ENCODE measurements at regions not wholly inside any gene's neighbourhood (a gene's known extent, or its start where the extent isn't known, plus 50 kb on each side); places are given as distances from the start of the nearest gene placed in this dataset.
A peak's percentile ranks its signal among the peaks of the same experiment; 100 is the strongest.

- TF ChIP-seq ZFX (IDR thresholded peaks at IDR 0.05) (no peak), CTCF (conservative IDR thresholded peaks at IDR 0.05) (no peak)
- no peak overlapping the region for H3K27ac ChIP-seq
Measured at GRCh38 chr6:15956205-15957106, 172.4 kb upstream of the MYLIP start.

- no peak overlapping the region for H3K27ac ChIP-seq
- TF ChIP-seq ZFX (IDR thresholded peaks at IDR 0.05): no peak
Measured at GRCh38 chr6:15955484-15955883, 173.4 kb upstream of the MYLIP start.

DNA sequence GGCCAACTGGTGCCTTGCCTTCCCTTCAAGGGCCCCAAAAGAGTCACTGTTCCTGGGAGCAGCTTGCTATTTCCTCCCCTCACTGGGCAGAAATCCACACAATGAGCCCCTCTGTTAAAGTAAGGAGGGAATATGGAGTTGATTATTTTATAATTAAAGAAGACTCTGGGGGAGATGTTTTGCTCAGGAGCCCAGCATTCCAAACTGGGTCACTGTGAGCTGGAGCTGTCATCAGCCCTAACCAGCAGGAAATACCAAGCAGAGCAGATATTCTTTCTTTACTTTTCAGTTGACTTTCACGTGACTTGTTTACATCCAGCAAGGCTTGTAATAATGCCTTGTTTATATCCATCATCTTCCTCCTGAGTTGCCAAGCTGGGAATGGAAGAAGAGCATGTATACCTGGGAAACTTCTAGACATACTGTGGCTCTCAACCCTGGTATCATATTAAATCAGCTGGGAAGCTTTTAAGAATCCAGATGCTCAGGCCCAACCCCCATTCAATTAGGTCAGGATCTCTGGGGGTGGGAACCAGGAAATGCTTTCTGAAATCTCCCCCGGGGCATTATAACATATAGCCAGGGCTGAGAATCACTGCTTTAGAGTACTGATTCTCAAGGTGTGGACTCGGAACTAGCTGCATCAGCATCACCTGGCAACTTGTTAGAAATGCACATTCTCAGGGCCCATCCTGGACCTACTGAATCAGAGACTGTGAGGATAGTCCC, 175.6 kb upstream of the MYLIP start:
- TF ChIP-seq CTCF (conservative IDR thresholded peaks at IDR 0.05) (no peak), ZFX (IDR thresholded peaks at IDR 0.05) (no peak)
- H3K27ac ChIP-seq: no peak overlapping the region; the same call in 1 of the 2 replicates

GRCh38 chr6:15952231-15953151, 176.4 kb upstream of the MYLIP start:
- no peak overlapping the region; the same call in 1 of the 2 replicates for H3K27ac ChIP-seq
- no peak for TF ChIP-seq CTCF (conservative IDR thresholded peaks at IDR 0.05)
- no peak for TF ChIP-seq ZFX (IDR thresholded peaks at IDR 0.05)

DNA sequence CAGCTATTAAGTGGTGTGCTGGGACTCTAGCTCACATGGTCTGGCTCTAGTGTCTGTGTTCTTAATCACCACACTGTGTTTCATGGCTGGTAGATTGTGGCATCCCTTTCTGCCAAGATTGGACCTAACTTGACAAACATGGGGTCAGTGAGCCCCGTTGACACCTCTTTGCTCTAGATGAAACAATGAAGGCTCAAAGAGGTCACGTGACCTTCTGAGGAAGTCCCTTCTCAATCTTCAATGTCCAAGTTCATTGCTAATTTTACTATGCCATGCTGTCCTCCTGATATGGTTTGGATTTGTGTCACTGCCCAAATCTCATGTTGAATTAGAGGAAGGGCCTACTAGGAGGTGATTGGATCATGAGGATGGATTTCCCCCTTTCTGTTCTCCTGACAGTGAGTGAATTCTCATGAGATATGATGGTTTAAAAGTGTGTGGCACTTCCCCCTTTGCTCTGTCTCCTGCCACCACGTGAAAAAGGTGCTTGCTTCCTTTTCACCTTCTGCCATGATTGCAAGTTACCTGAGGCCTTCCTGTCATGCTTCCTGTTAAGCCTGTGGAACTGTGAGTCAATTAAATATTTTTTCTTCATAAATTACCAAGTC, 177.8 kb upstream of the MYLIP start:
- H3K27ac ChIP-seq: peak overlapping the region; percentile 73; the same call in 1 of the 2 replicates
- TF ChIP-seq ZFX (IDR thresholded peaks at IDR 0.05): no peak
- no peak for TF ChIP-seq CTCF (conservative IDR thresholded peaks at IDR 0.05)

- TF ChIP-seq CTCF (conservative IDR thresholded peaks at IDR 0.05) (no peak), ZFX (IDR thresholded peaks at IDR 0.05) (no peak)
- H3K27ac ChIP-seq: peak overlapping the region; percentile 73
Measured at GRCh38 chr6:15949982-15950381, 178.9 kb upstream of the MYLIP start.
